GM18907 (cell line): ENCODE measurements at regions not wholly inside any gene's neighbourhood (a gene's known extent, or its start where the extent isn't known, plus 50 kb on each side); places are given as distances from the start of the nearest gene placed in this dataset.
"Not testable (repeated sequence)": the region's sequence is repeated elsewhere in the genome, so short reads cannot be mapped to it uniquely, and the experiment has no call there.

Experiments used
- ATAC-seq: cut with Tn5 transposase; IDR thresholded peaks from one replicate; pipeline ENCODE4 v1.9.1; 2021; ENCODE audit warnings: mild to moderate bottlenecking, moderate library complexity; ENCODE audit not compliant: unreplicated experiment

- ATAC-seq: not testable (repeated sequence)
Observed at GRCh38 chr2:237005341-237005740, 80.3 kb upstream of the COPS8 start.

GRCh38 chr2:237011206-237011795 is 74.4 kb upstream of the COPS8 start:
- ATAC-seq: no peak

GRCh38 chr2:237012004-237012403 is 73.7 kb upstream of the COPS8 start:
- no peak for ATAC-seq

GRCh38 chr2:237012577-237013267 is 73.0 kb upstream of the COPS8 start:
- no peak for ATAC-seq

- ATAC-seq: no peak
Observed at GRCh38 chr2:237016121-237016915, 69.4 kb upstream of the COPS8 start.

GRCh38 chr2:237020090-237020489 is 65.6 kb upstream of the COPS8 start:
- ATAC-seq: no peak

GRCh38 chr2:237022533-237022932 is 63.2 kb upstream of the COPS8 start:
- no peak for ATAC-seq

- no peak for ATAC-seq
Observed at GRCh38 chr2:237024255-237024654, 61.4 kb upstream of the COPS8 start.

- ATAC-seq: no peak
Observed at GRCh38 chr2:237025090-237025865, 60.4 kb upstream of the COPS8 start.

GRCh38 chr2:237026981-237027711 is 58.5 kb upstream of the COPS8 start:
- no peak for ATAC-seq

GRCh38 chr2:237027712-237028029 is 58.0 kb upstream of the COPS8 start:
- no peak for ATAC-seq

- no peak for ATAC-seq
Observed at GRCh38 chr2:237030382-237030781, 55.3 kb upstream of the COPS8 start.

- no peak for ATAC-seq
Observed at GRCh38 chr2:237033536-237034060, 52.1 kb upstream of the COPS8 start.

- ATAC-seq: no peak
Observed at GRCh38 chr2:237035781-237036475, 49.8 kb upstream of the COPS8 start.
